ENCODE measurements at regions not wholly inside any gene's neighbourhood (a gene's known extent, or its start where the extent isn't known, plus 50 kb on each side); places are given as distances from the start of the nearest gene placed in this dataset.
"Not testable (repeated sequence)": the region's sequence is repeated elsewhere in the genome, so short reads cannot be mapped to it uniquely, and the experiment has no call there.

GRCh38 chr9:87357600-87357999, 140.1 kb upstream of the DAPK1 start:
- no peak for DNase-seq (ENCODE audit: low read depth in 1 of 2, low spot score in 1 of 2)

GRCh38 chr9:87359264-87359663, 138.4 kb upstream of the DAPK1 start:
- DNase-seq (ENCODE audit: low read depth in 1 of 2, low spot score in 1 of 2) = no peak

GRCh38 chr9:87359958-87360601, 137.6 kb upstream of the DAPK1 start:
- DNase-seq (ENCODE audit: low read depth in 1 of 2, low spot score in 1 of 2) = no peak

- DNase-seq (ENCODE audit: low read depth in 1 of 2, low spot score in 1 of 2) = no peak
Observed at GRCh38 chr9:87370049-87370685, 127.5 kb upstream of the DAPK1 start.

- DNase-seq (ENCODE audit: low read depth in 1 of 2, low spot score in 1 of 2) = no peak
Observed at GRCh38 chr9:87371795-87372355, 125.8 kb upstream of the DAPK1 start.

GRCh38 chr9:87372356-87372851, 125.3 kb upstream of the DAPK1 start:
- no peak for DNase-seq (ENCODE audit: low read depth in 1 of 2, low spot score in 1 of 2)

- DNase-seq (ENCODE audit: low read depth in 1 of 2, low spot score in 1 of 2) = peak in 1 of 2 donors; percentile 8
Observed at GRCh38 chr9:87374023-87374919, 123.4 kb upstream of the DAPK1 start.

- DNase-seq (ENCODE audit: low read depth in 1 of 2, low spot score in 1 of 2) = no peak
Observed at GRCh38 chr9:87375397-87376073, 122.1 kb upstream of the DAPK1 start.

- DNase-seq (ENCODE audit: low read depth in 1 of 2, low spot score in 1 of 2) = no peak
Observed at GRCh38 chr9:87378676-87379075, 119.0 kb upstream of the DAPK1 start.

- DNase-seq (ENCODE audit: low read depth in 1 of 2, low spot score in 1 of 2) = no peak
Observed at GRCh38 chr9:87379300-87379699, 118.4 kb upstream of the DAPK1 start.

GRCh38 chr9:87381050-87381711, 116.5 kb upstream of the DAPK1 start:
- DNase-seq (ENCODE audit: low read depth in 1 of 2, low spot score in 1 of 2) = no peak

GRCh38 chr9:87381746-87382145, 115.9 kb upstream of the DAPK1 start:
- no peak for DNase-seq (ENCODE audit: low read depth in 1 of 2, low spot score in 1 of 2)

GRCh38 chr9:87382900-87383299, 114.8 kb upstream of the DAPK1 start:
- DNase-seq (ENCODE audit: low read depth in 1 of 2, low spot score in 1 of 2) = no peak

GRCh38 chr9:87383344-87384150, 114.1 kb upstream of the DAPK1 start:
- no peak for DNase-seq (ENCODE audit: low read depth in 1 of 2, low spot score in 1 of 2)

- no peak for DNase-seq (ENCODE audit: low read depth in 1 of 2, low spot score in 1 of 2)
Observed at GRCh38 chr9:87386490-87387025, 111.1 kb upstream of the DAPK1 start.

GRCh38 chr9:87387351-87388011, 110.2 kb upstream of the DAPK1 start:
- no peak for DNase-seq (ENCODE audit: low read depth in 1 of 2, low spot score in 1 of 2)

GRCh38 chr9:87388708-87389107, 109.0 kb upstream of the DAPK1 start:
- DNase-seq (ENCODE audit: low read depth in 1 of 2, low spot score in 1 of 2) = not testable (repeated sequence)

GRCh38 chr9:87389936-87390335, 107.7 kb upstream of the DAPK1 start:
- no peak for DNase-seq (ENCODE audit: low read depth in 1 of 2, low spot score in 1 of 2)

GRCh38 chr9:87390361-87390760, 107.3 kb upstream of the DAPK1 start:
- no peak for DNase-seq (ENCODE audit: low read depth in 1 of 2, low spot score in 1 of 2)

Data from activated CD4-positive, alpha-beta T cell treated with anti-CD3 and anti-CD28 coated beads, Interleukin-2, amount 50 U/mL, for 24 hours (primary cell).